ENCODE measurements at regions not wholly inside any gene's neighbourhood (a gene's known extent, or its start where the extent isn't known, plus 50 kb on each side); places are given as distances from the start of the nearest gene placed in this dataset.

GRCh38 chr10:33661580-33662336, 327.3 kb upstream of the NRP1 start:
- TF ChIP-seq CREB1 (IDR thresholded peaks at IDR 0.05; ENCODE audit: low read depth) (no peak), TAF1 (IDR thresholded peaks at IDR 0.05; ENCODE audit: low read depth) (no peak), EGR1 (IDR thresholded peaks at IDR 0.05) (no peak), REST (IDR thresholded peaks at IDR 0.05; ENCODE audit: low read depth) (no peak), EP300 (IDR thresholded peaks at IDR 0.05; ENCODE audit: borderline replicate concordance) (no peak), MAX (IDR thresholded peaks at IDR 0.05) (no peak), YY1 (IDR thresholded peaks at IDR 0.05; ENCODE audit: low read depth) (no peak), NFIC (IDR thresholded peaks at IDR 0.05) (no peak), USF1 (IDR thresholded peaks at IDR 0.05) (no peak), FOXM1 (IDR thresholded peaks at IDR 0.05; ENCODE audit: borderline replicate concordance, low read depth) (no peak), TCF12 (IDR thresholded peaks at IDR 0.05; ENCODE audit: low read depth) (no peak), CEBPB (IDR thresholded peaks at IDR 0.05) (no peak), ZBTB7A (IDR thresholded peaks at IDR 0.05; ENCODE audit: low read depth) (no peak), RAD21 (IDR thresholded peaks at IDR 0.05; ENCODE audit: low read depth) (no peak)
